Activated CD8-positive, alpha-beta T cell treated with anti-CD3 and anti-CD28 coated beads, Interleukin-2, amount 10 ng/mL, durations not matched to agents 7 days and 5 days (primary cell): ENCODE measurements at regions not wholly inside any gene's neighbourhood (a gene's known extent, or its start where the extent isn't known, plus 50 kb on each side); places are given as distances from the start of the nearest gene placed in this dataset.

Source experiments
- ATAC-seq: fragments of 150-1000 bp; cut with Tn5 transposase; one replicate; pipeline ENCODE4 v1.10.0; 2021; ENCODE audit warnings: moderate library complexity
- CTCF ChIA-PET: fragments of 350-600 bp; sonication (Branson Sonifier 250); formaldehyde crosslinking; loops from one replicate; lab custom pipeline; 2021; ENCODE audit warnings: antibody characterized with exemption; lab: Charles Lee
- POLR2A ChIA-PET: fragments of 350-600 bp; sonication (Branson Sonifier 250); formaldehyde crosslinking; loops from one replicate; lab custom pipeline; 2021; ENCODE audit warnings: antibody characterized with exemption; lab: Charles Lee
- DNase-seq: peaks from one replicate; pipeline ENCODE4 v3.0.0-alpha.2; 2020
- H3K27ac Mint-ChIP-seq: one replicate; pipeline ENCODE4 v1.8.0; 2021; ENCODE audit warnings: mild to moderate bottlenecking, mixed read lengths
- H3K27me3 Mint-ChIP-seq: one replicate; pipeline ENCODE4 v1.8.0; 2021; ENCODE audit warnings: low read depth, mixed read lengths
- H3K36me3 Mint-ChIP-seq: one replicate; pipeline ENCODE4 v1.8.0; 2021; ENCODE audit warnings: low read depth, mixed read lengths
- H3K4me1 Mint-ChIP-seq: one replicate; pipeline ENCODE4 v1.8.0; 2021; ENCODE audit warnings: low read depth, mixed read lengths
- H3K4me3 Mint-ChIP-seq: one replicate; pipeline ENCODE4 v1.8.0; 2021; ENCODE audit warnings: mild to moderate bottlenecking, mixed read lengths
- H3K9me3 Mint-ChIP-seq: one replicate; pipeline ENCODE4 v1.8.0; 2022; ENCODE audit warnings: mixed read lengths; ENCODE audit not compliant: insufficient read depth

DNA sequence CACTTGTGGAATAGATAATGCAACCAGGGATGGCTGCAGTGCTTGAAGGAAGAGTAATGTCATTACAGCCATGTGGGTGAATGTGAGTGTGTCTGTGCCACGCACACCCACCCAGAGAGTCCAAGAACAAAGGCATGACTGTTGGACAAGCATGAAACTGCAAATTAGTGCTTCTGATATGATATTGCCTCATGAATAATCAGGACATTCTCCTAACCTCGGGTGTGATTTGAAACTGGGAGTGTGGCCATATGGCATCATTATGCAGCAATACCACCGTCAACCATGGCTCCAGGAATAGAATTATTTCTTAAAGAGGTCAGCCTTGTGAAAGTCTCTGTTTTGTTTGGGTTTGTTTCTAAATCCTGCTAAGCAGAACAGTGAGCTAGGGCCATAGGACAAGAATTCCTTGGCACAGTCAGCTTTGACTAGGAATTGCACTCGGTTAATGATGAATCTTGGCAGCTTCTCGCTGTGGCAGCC lies 678.0 kb upstream of the RAB6C start:
- CTCF ChIA-PET: no interaction called here
- DNase-seq (no peak), ATAC-seq (no peak)
- Mint-ChIP-seq H3K4me3 (no peak overlapping the region), H3K27ac (no peak overlapping the region), H3K4me1 (no peaks in the 10 kb centered on the region), H3K9me3 (no peaks in the 10 kb centered on the region), H3K27me3 (no peaks in the 10 kb centered on the region), H3K36me3 (no peaks in the 10 kb centered on the region)
- POLR2A ChIA-PET: no interaction called here

DNA sequence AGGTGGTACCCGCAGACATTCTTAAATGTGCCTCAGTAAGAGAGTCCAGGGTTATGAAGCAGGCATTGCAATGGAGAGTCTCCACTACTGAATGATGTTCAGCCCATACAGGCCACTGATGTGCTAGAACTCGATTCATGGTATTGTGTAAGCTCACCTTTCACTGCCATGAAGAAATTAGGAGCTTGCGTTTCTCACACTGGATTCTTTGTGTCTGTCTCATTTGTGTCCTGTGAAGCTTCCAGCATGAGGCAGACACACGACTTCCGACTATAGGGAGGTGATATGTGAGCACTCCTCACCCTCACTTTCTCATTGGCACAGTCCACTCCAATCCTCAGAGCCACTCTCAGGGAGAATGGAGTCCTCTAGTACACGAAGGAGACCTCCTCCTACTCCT lies 677.4 kb upstream of the RAB6C start:
- ChIA-PET CTCF (no interaction called here), POLR2A (no interaction called here)
- Mint-ChIP-seq H3K27me3 (no peaks in the 10 kb centered on the region), H3K36me3 (no peaks in the 10 kb centered on the region), H3K27ac (no peak overlapping the region), H3K4me1 (no peaks in the 10 kb centered on the region), H3K9me3 (no peaks in the 10 kb centered on the region), H3K4me3 (no peak overlapping the region)
- DNase-seq: no peak
- ATAC-seq: no peak

DNA sequence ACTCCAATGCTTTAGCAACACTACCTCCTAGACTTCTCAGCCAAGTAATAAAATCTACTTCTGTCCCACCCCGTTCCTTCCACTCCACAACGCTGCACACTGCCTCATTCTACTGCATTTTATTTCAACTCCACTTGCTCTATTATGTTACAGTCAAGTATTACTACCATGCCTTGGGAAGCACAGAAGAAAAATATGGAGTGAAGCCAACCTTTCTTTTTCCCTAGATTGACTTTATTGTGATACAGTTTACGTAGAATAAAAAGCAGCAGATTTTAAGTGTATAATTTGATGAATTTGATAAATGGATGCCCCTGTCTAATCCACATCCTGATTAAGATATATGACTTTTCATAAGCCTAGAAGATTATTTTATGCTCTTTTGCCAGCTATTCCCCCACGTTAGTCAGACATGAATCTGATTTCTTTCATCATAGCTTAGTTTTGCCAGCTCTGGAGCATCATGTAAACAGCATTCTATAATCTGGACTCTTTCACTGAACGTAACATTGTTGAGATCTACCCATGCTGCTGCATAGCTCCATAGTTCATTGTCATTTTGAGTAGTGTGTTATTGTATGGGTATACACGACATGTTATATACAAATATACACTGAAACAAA lies 676.8 kb upstream of the RAB6C start:
- ChIA-PET POLR2A (no interaction called here), CTCF (no interaction called here)
- no peak overlapping the region for H3K4me3 Mint-ChIP-seq
- no peaks in the 10 kb centered on the region for H3K27me3 Mint-ChIP-seq
- H3K36me3 Mint-ChIP-seq: no peaks in the 10 kb centered on the region
- H3K27ac Mint-ChIP-seq: no peak overlapping the region
- H3K9me3 Mint-ChIP-seq: no peaks in the 10 kb centered on the region
- DNase-seq: no peak
- no peaks in the 10 kb centered on the region for H3K4me1 Mint-ChIP-seq
- ATAC-seq: no peak

DNA sequence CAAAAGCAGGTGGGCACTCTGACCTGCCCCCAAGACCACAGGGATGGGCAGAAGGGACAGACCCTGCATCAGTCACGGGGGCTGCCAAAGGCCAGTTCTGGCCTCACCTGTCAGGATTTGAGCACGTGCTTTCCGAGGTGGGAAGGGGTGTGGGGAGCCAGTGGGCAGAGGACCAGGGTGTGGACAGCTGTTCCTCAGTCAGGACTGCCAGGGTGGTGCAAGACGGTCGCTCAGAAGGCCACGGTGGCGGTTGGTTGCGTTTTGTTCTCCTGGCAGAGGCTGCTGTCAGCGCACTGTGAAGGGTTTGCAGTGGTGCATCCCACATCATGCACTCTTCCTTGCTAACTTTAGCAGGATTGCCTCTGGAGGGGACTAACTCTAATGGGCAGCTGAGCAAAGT lies 665.3 kb upstream of the RAB6C start:
- Mint-ChIP-seq H3K27ac (no peak overlapping the region), H3K4me1 (no peaks in the 10 kb centered on the region), H3K4me3 (no peak overlapping the region), H3K9me3 (no peaks in the 10 kb centered on the region), H3K36me3 (no peaks in the 10 kb centered on the region), H3K27me3 (no peaks in the 10 kb centered on the region)
- ATAC-seq (no peak), DNase-seq (no peak)
- CTCF ChIA-PET: no interaction called here
- POLR2A ChIA-PET: no interaction called here

DNA sequence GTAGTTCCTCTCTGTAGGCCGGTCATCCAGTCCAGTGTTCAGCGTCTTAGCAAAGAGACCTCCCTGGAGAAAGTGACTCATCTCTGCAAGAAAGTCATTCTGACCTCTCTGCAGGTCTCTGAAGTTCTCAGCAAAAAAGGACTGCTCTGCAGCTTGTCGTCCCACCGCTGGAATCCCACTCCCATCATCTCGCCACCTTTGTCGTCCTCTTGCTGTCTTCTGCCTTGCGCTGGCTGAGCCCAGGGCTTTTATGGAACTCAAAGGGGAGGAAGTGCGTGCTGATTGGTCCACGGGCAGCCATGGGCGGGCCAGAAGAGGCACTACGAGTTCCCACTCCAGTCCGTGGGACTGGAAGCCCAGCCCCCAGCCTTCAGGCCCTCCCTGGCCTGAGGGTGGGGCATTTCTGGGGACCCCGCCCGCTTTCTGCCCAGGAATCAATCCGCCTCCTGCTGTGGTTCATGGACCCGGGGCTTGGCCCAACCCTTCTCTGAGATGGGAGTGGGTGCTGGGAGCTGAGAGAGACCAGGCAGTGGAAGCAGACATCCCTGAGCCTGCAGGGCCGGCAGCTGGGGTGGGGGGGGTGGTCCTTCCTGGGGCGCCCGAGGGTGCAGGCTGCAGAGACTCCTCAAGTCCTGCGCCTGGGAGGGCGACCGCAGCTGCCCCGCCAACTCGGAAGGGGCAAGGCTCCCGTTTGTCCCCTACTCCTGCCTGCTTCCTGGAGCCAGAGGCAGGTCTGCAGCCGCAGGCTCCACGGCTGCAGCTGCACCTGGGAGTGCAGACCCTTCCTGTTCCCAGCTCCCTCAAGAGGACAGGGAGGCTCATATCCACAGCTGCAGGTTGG lies 660.7 kb upstream of the RAB6C start:
- no peak overlapping the region for H3K4me3 Mint-ChIP-seq

DNA sequence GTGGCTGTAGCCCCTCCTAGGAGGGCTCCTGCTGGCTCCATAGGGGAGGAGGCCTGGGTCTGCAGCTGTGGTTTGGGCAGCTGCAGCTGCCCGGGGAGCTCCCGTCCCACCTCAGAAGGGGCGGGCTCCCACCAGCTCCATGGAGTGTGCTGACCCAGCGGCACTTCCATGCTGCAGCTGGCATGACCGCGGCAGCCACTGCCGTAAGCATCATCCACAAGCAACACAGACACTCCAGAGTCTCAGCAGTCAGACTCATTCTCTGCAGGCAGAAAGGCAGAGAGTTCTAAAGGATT lies 660.1 kb upstream of the RAB6C start:
- ATAC-seq: no peak
- H3K9me3 Mint-ChIP-seq: no peaks in the 10 kb centered on the region
- POLR2A ChIA-PET: no interaction called here
- no peaks in the 10 kb centered on the region for H3K36me3 Mint-ChIP-seq
- no peaks in the 10 kb centered on the region for H3K4me1 Mint-ChIP-seq
- CTCF ChIA-PET: interaction anchor here (0.7 kb wide), 1 partner anchor 28 kb away, joined by 3 read pairs; no protein-coding TSS in a partner anchor
- no peak overlapping the region for H3K4me3 Mint-ChIP-seq
- H3K27ac Mint-ChIP-seq: no peak overlapping the region
- no peaks in the 10 kb centered on the region for H3K27me3 Mint-ChIP-seq
- DNase-seq: no peak

More for the DNA sequence above, 660.7 kb upstream of the RAB6C start:
- DNase-seq (no peak), ATAC-seq (no peak)
- Mint-ChIP-seq H3K4me1 (no peaks in the 10 kb centered on the region), H3K9me3 (no peaks in the 10 kb centered on the region), H3K36me3 (no peaks in the 10 kb centered on the region), H3K27ac (no peak overlapping the region), H3K27me3 (no peaks in the 10 kb centered on the region)
- ChIA-PET POLR2A (no interaction called here), CTCF (interaction anchor here (0.7 kb wide), 1 partner anchor 27 kb away, joined by 3 read pairs; no protein-coding TSS in a partner anchor)

DNA sequence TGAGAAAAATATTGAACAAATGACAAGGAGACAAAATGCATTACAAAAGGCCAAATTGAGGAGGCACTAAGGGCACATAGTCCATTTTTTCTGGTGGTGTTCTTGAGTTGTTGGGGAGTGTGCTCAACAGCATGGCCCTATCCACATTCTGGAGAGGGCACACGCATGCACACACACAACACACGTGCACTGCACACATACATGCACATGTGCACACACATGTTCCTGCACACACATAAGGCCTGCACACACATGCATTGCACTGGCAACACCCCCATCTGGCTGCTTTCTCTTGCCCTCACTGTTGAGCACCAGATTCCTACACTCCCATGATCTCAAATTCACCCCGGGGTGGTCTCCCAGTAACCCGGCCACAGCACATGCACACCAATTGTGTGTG lies 659.2 kb upstream of the RAB6C start:
- POLR2A ChIA-PET: no interaction called here
- ATAC-seq (no peak), DNase-seq (no peak)
- Mint-ChIP-seq H3K27me3 (no peaks in the 10 kb centered on the region), H3K27ac (no peak overlapping the region), H3K9me3 (no peaks in the 10 kb centered on the region), H3K36me3 (no peaks in the 10 kb centered on the region), H3K4me3 (no peak overlapping the region), H3K4me1 (no peaks in the 10 kb centered on the region)
- CTCF ChIA-PET: no interaction called here

DNA sequence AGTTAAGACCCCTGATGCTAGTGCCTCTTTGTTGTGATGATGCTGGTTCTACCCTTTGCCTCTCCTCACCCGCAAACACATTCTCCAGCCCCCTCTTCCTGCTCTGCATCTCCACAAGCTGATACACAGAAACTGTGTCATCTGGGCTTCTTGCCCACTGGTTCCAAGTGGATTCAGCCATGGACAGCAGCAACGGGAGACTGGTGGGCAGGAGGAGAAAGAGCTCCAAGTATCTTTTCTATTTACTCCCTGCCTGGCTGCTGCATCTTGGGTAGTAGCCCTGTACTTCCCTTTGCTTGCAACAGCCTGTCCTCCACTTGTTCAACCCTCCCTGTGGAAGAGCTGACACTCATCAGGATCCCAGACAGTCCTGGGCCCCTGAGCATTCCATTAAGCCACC lies 655.1 kb upstream of the RAB6C start:
- Mint-ChIP-seq H3K4me1 (no peaks in the 10 kb centered on the region), H3K27me3 (no peaks in the 10 kb centered on the region), H3K27ac (no peak overlapping the region), H3K9me3 (no peaks in the 10 kb centered on the region), H3K4me3 (no peak overlapping the region), H3K36me3 (no peaks in the 10 kb centered on the region)
- ChIA-PET CTCF (no interaction called here), POLR2A (no interaction called here)
- no peak for ATAC-seq
- no peak for DNase-seq

DNA sequence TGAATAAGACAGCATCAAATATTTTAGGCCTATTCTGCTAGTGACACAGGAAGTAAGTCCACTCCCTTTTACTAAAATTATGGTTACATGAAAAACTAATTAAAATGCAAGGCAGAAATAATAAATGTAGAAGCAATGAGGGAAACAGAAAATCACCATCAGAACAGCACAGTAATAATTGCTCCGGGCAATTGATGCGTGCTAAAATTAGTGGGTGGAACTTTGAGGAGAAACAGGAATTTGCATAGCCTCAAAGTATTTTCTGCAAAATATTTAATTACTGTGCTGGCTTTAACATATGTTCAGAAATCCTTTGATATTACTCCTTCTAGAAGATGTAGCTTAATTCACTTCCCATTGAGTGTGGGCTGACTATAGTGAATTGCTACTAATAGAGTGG lies 654.3 kb upstream of the RAB6C start:
- H3K9me3 Mint-ChIP-seq: no peaks in the 10 kb centered on the region
- no peaks in the 10 kb centered on the region for H3K27me3 Mint-ChIP-seq
- H3K4me1 Mint-ChIP-seq: no peaks in the 10 kb centered on the region
- DNase-seq: no peak
- ChIA-PET CTCF (no interaction called here), POLR2A (no interaction called here)
- ATAC-seq: no peak
- H3K36me3 Mint-ChIP-seq: no peaks in the 10 kb centered on the region
- H3K4me3 Mint-ChIP-seq: no peak overlapping the region
- H3K27ac Mint-ChIP-seq: no peak overlapping the region

DNA sequence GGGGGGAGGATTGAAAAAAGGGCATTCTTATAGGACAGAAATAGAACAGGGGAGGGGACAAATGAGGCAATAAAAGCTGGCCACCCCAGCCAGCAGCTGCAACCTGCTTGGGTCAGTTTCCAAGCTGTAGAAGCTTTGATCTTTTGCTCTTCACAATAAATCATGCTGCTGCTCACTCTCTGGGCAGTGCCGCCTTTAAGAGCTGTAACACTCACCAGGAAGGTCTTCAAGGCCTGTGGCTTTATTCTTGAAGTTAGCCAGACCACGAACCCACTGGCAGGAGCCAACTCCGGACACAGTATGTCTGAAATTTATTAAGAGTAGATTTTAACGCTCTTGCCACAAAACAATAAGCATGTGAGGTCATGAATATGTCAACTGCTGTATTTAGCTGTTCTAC lies 649.9 kb upstream of the RAB6C start:
- DNase-seq (no peak), ATAC-seq (no peak)
- POLR2A ChIA-PET: no interaction called here
- no peaks in the 10 kb centered on the region for H3K9me3 Mint-ChIP-seq
- H3K36me3 Mint-ChIP-seq: no peaks in the 10 kb centered on the region
- H3K4me3 Mint-ChIP-seq: no peak overlapping the region
- no peak overlapping the region for H3K27ac Mint-ChIP-seq
- CTCF ChIA-PET: no interaction called here
- H3K4me1 Mint-ChIP-seq: no peaks in the 10 kb centered on the region
- H3K27me3 Mint-ChIP-seq: no peaks in the 10 kb centered on the region

DNA sequence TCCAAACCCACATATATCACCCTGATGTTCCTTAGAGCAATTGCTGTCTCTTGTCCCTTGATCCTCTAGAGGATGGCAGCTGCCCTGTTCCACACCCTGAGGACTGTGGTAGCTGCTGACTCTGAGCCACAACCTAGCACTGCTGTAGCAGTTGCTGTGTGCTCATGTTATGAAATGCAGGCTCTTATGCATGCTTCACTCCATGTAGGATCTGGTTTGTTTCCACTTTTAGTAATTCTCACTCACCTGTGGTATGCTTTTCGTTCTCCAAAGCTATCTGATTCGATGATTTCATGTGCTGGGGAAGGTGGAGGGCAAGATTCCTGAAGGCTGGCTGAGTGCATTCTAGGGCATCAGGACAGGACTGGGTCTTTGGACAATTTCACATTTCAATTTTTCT lies 649.0 kb upstream of the RAB6C start:
- ATAC-seq: no peak
- H3K36me3 Mint-ChIP-seq: no peaks in the 10 kb centered on the region
- H3K4me1 Mint-ChIP-seq: no peaks in the 10 kb centered on the region
- H3K27me3 Mint-ChIP-seq: no peaks in the 10 kb centered on the region
- ChIA-PET CTCF (no interaction called here), POLR2A (no interaction called here)
- H3K4me3 Mint-ChIP-seq: no peak overlapping the region
- no peak overlapping the region for H3K27ac Mint-ChIP-seq
- DNase-seq: no peak
- H3K9me3 Mint-ChIP-seq: no peaks in the 10 kb centered on the region

DNA sequence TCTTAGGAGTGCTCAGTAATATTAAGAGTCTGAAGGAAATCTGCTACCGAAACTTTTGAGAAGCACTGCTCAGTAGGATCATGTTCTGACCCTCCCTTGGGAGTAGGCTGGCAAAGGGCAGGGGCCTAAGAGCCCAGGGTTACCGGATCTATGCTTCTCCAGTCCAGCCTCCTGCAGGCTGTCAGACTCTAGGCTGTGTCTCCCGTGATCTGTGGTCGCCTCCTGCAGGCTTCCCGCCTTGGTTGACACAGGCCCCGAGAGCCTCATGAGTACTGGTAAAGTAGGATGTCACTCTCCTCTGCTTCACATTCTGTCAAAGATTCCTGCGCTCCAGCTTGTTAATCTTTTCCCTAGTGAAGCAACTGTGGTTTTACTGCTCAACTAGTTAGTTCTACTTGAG lies 647.8 kb upstream of the RAB6C start:
- DNase-seq (no peak), ATAC-seq (no peak)
- Mint-ChIP-seq H3K36me3 (no peaks in the 10 kb centered on the region), H3K4me1 (no peaks in the 10 kb centered on the region), H3K27ac (no peak overlapping the region), H3K4me3 (no peak overlapping the region), H3K27me3 (no peaks in the 10 kb centered on the region), H3K9me3 (no peaks in the 10 kb centered on the region)
- ChIA-PET CTCF (no interaction called here), POLR2A (no interaction called here)
